B cell (primary cell): ENCODE measurements at regions not wholly inside any gene's neighbourhood (a gene's known extent, or its start where the extent isn't known, plus 50 kb on each side); places are given as distances from the start of the nearest gene placed in this dataset.

Experiments used
- ATAC-seq: fragments of 200-7000 bp; cut with Tn5 transposase; one replicate; pipeline ENCODE4 v1.10.0; 2021; ENCODE audit warnings: low read depth, mild to moderate bottlenecking, moderate number of reproducible peaks, moderate library complexity
- CTCF ChIA-PET: fragments of 350-600 bp; sonication (Branson Sonifier 250); formaldehyde crosslinking; loops from one replicate; lab custom pipeline; 2021; ENCODE audit warnings: antibody characterized with exemption, inconsistent platforms; lab: Charles Lee
- POLR2A ChIA-PET: fragments of 350-600 bp; sonication (Branson Sonifier 250); formaldehyde crosslinking; loops from one replicate; lab custom pipeline; 2021; ENCODE audit warnings: antibody characterized with exemption; lab: Charles Lee
- DNase-seq: peaks from one replicate; pipeline ENCODE4 v3.0.0; 2013
- H2AFZ ChIP-seq: 2 replicates; pipeline ENCODE4 v1.6.1; 2012; ENCODE audit warnings: mild to moderate bottlenecking, low read depth, low read length; ENCODE audit not compliant: insufficient read depth, poor library complexity, severe bottlenecking
- H3K27ac ChIP-seq, 2 donors: 1 replicate in 1 of 2; 2 replicates in 1 of 2; pipeline ENCODE4 v1.5.1; 2012 to 2013; ENCODE audit warnings: low read length in 2 of 2, mild to moderate bottlenecking in 2 of 2, moderate library complexity in 1 of 2
- H3K27me3 ChIP-seq, 4 experiments: fragments of 200-600 bp in 1 of 4; sonication (generic) in 1 of 4; replicated peaks in 1 of 4; 1 replicate in 2 of 4; 2 replicates in 2 of 4; pipeline versions ENCODE4 v1.6.1 to v1.7.0; 2013 to 2016; ENCODE audit warnings: low read length in 3 of 4, mild to moderate bottlenecking in 2 of 4, mixed read lengths in 1 of 4, moderate library complexity in 1 of 4; ENCODE audit not compliant: insufficient read depth in 4 of 4, control insufficient read depth in 3 of 4; ENCODE audit errors: control extremely low read depth in 1 of 4
- H3K36me3 ChIP-seq, 2 experiments: replicated peaks in 1 of 2; 1 replicate in 1 of 2; 2 replicates in 1 of 2; pipeline versions ENCODE4 v1.6.1 to v1.7.1; 2013; ENCODE audit warnings: low read length in 1 of 2; ENCODE audit not compliant: insufficient read depth in 2 of 2, control insufficient read depth in 1 of 2; ENCODE audit errors: control extremely low read depth in 1 of 2, extremely low read depth in 1 of 2
- H3K4me1 ChIP-seq, 2 donors: fragments of 200-600 bp in 1 of 2; sonication (generic) in 1 of 2; 1 replicate in 1 of 2; 2 replicates in 1 of 2; pipeline versions ENCODE4 v1.5.1 to v1.6.1; 2013 to 2017; ENCODE audit warnings: low read length in 2 of 2; ENCODE audit not compliant: control insufficient read depth in 2 of 2, insufficient read depth in 2 of 2
- H3K4me2 ChIP-seq: replicated peaks from 2 replicates; pipeline ENCODE3; 2012; ENCODE audit warnings: mild to moderate bottlenecking, low read depth, low read length; ENCODE audit not compliant: poor library complexity, severe bottlenecking
- H3K4me3 ChIP-seq, 5 experiments: fragments of 200-600 bp in 1 of 5; sonication (generic) in 1 of 5; 1 replicate in 3 of 5; 2 replicates in 2 of 5; pipeline versions ENCODE4 v1.5.1 to v1.7.0; 2011 to 2016; ENCODE audit warnings: low read length in 4 of 5, mild to moderate bottlenecking in 4 of 5, low read depth in 2 of 5, control low read depth in 1 of 5, moderate library complexity in 1 of 5; ENCODE audit not compliant: insufficient read depth in 1 of 5; ENCODE audit errors: control extremely low read depth in 1 of 5, extremely low read depth in 1 of 5
- H3K79me2 ChIP-seq: fragments of 200-600 bp; sonication (generic); one replicate; pipeline ENCODE4 v1.6.0; 2016; ENCODE audit warnings: low read length; ENCODE audit not compliant: control insufficient read depth, insufficient read depth
- H3K9ac ChIP-seq: fragments of 200-600 bp; sonication (generic); 2 replicates; pipeline ENCODE4 v1.6.1; 2017; ENCODE audit warnings: mild to moderate bottlenecking, low read length, moderate library complexity
- H3K9me3 ChIP-seq, 3 donors: one replicate each; pipeline versions ENCODE4 v1.6.1 to v1.7.1; 2013; ENCODE audit warnings: low read length in 2 of 3; ENCODE audit not compliant: control insufficient read depth in 2 of 3, insufficient read depth in 1 of 3; ENCODE audit errors: control extremely low read depth in 1 of 3
- H4K20me1 ChIP-seq: 2 replicates; pipeline ENCODE4 v1.6.0; 2012; ENCODE audit warnings: mild to moderate bottlenecking, low read length; ENCODE audit not compliant: insufficient read depth, control insufficient read depth, poor library complexity, severe bottlenecking
- H3K27ac Mint-ChIP-seq: one replicate; pipeline ENCODE4 v1.8.0; 2021; ENCODE audit warnings: mixed read lengths
- H3K27me3 Mint-ChIP-seq: one replicate; pipeline ENCODE4 v1.8.0; 2021; ENCODE audit warnings: mixed read lengths
- H3K4me1 Mint-ChIP-seq: one replicate; pipeline ENCODE4 v1.8.0; 2021; ENCODE audit warnings: mixed read lengths
- H3K4me3 Mint-ChIP-seq: one replicate; pipeline ENCODE4 v1.8.0; 2021; ENCODE audit warnings: mixed read lengths
- H3K9me3 Mint-ChIP-seq: one replicate; pipeline ENCODE4 v1.8.0; 2022; ENCODE audit warnings: mixed read lengths; ENCODE audit not compliant: insufficient read depth
- CTCF ChIP-seq: fragments of 200-600 bp; IDR thresholded peaks from one replicate; pipeline ENCODE4 v1.8.0; 2022; ENCODE audit warnings: antibody characterized with exemption, mild to moderate bottlenecking
- EZH2 ChIP-seq: IDR thresholded peaks from 2 replicates; pipeline ENCODE4 v1.6.1; 2012; ENCODE audit warnings: borderline replicate concordance, low read depth, mild to moderate bottlenecking, moderate library complexity, low read length; ENCODE audit not compliant: insufficient read depth, poor library complexity, severe bottlenecking
- WGBS: methylation state at CpG from one replicate; pipeline ENCODE4 v1.1.5; 2013; ENCODE audit warnings: missing lambda C conversion rate; ENCODE audit not compliant: insufficient coverage; 5-methylcytosine and 5-hydroxymethylcytosine counted together
- intact Hi-C: fragments of 100-400 bp; cut with micrococcal nuclease; formaldehyde crosslinking; loops from one replicate; pipeline ENCODE4 v1.10.0; 2022

DNA sequence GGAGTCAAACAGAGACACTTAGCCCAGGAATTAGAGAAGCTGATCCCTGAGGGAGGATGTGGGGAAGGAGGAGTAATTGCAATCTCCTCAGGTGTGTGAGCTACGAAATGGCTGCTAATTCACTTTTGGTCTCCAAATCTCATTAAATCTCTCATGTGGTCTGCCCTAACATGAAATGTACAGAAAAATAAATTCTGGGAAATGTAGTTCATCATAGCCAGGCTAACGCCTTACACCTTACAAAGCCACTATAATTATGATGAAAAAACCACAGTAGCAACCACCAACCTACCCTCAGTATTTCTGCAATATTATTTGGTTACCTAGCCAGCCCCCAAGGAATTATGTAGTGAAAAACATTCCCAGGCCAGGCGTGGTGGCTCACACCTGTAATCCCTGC, 354.0 kb downstream of the TMEM167A start:
- Histone ChIP-seq H3K9ac (no peak overlapping the region), H3K36me3 (no peaks in the 10 kb centered on the region), H3K27ac (no peak overlapping the region), H3K4me1 (no peaks in the 10 kb centered on the region), H3K9me3 (no peaks in the 10 kb centered on the region), H3K4me3 (no peak overlapping the region), H3K4me2 (no peak overlapping the region), H3K79me2 (no peaks in the 10 kb centered on the region), H4K20me1 (no peaks in the 10 kb centered on the region), H3K27me3 (no peaks in the 10 kb centered on the region), H2AFZ (no peak overlapping the region)
- DNase-seq (no peak), ATAC-seq (no peak)
- TF ChIP-seq EZH2: no peak
- no peak for TF ChIP-seq CTCF
- 100% methylated on average over 1 of the region's 3 CpGs for WGBS
- no peaks in the 10 kb centered on the region for H3K27me3 Mint-ChIP-seq
- CTCF ChIA-PET: no interaction called here
- H3K27ac Mint-ChIP-seq: no peak overlapping the region
- H3K4me3 Mint-ChIP-seq: no peak overlapping the region
- intact Hi-C loops: no loop called here
- no peaks in the 10 kb centered on the region for H3K4me1 Mint-ChIP-seq
- POLR2A ChIA-PET: no interaction called here
- no peaks in the 10 kb centered on the region for H3K9me3 Mint-ChIP-seq

DNA sequence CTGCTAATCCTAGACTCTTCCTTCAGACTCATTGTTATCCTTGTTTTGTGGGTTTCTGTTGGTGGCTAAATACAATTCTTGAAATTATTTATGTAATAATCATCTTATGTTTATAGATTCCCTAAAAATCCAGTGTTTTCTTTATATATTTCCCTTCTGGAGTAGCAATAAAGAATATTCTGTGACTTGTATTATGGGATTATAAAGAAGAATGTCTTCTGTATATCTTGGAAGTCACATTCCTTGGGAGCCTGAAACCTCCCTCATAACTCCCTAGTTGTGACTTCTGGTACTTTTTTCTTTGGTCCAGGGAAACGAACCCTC, 356.1 kb downstream of the TMEM167A start:
- H2AFZ ChIP-seq: no peak overlapping the region
- CTCF ChIA-PET: no interaction called here
- no peaks in the 10 kb centered on the region for H3K9me3 ChIP-seq
- no peaks in the 10 kb centered on the region for H4K20me1 ChIP-seq
- Mint-ChIP-seq H3K9me3 (no peaks in the 10 kb centered on the region), H3K27ac (no peak overlapping the region), H3K27me3 (no peaks in the 10 kb centered on the region), H3K4me3 (no peak overlapping the region), H3K4me1 (no peaks in the 10 kb centered on the region)
- no peak overlapping the region for H3K4me2 ChIP-seq
- H3K27ac ChIP-seq: no peak overlapping the region
- no peaks in the 10 kb centered on the region for H3K79me2 ChIP-seq
- H3K9ac ChIP-seq: no peak overlapping the region
- no CpG with 5 or more reads among the region's 1 CpG for WGBS
- no peak for ATAC-seq
- no peak overlapping the region for H3K4me3 ChIP-seq
- H3K27me3 ChIP-seq: no peaks in the 10 kb centered on the region
- TF ChIP-seq EZH2 (no peak), CTCF (no peak)
- intact Hi-C loops: no loop called here
- no peaks in the 10 kb centered on the region for H3K4me1 ChIP-seq
- DNase-seq: no peak
- POLR2A ChIA-PET: no interaction called here
- H3K36me3 ChIP-seq: no peaks in the 10 kb centered on the region
